GM23248 (cell line): ENCODE measurements at regions not wholly inside any gene's neighbourhood (a gene's known extent, or its start where the extent isn't known, plus 50 kb on each side); places are given as distances from the start of the nearest gene placed in this dataset.

Experiments used
- DNase-seq: peaks from one replicate; pipeline ENCODE4 v3.0.0-alpha.2; 2015
- H2AFZ ChIP-seq: fragments of 200-600 bp; sonication (generic); 2 replicates; pipeline ENCODE4 v1.6.1; 2016; ENCODE audit warnings: antibody characterized with exemption
- H3F3A ChIP-seq: fragments of 200-600 bp; sonication (generic); 2 replicates; pipeline ENCODE4 v1.6.1; 2016; ENCODE audit warnings: mild to moderate bottlenecking, antibody characterized with exemption, mixed run types; ENCODE audit not compliant: insufficient read depth
- H3K27ac ChIP-seq: fragments of 200-600 bp; sonication (generic); 2 replicates; pipeline ENCODE4 v1.5.1; 2016; ENCODE audit warnings: mild to moderate bottlenecking
- H3K27me3 ChIP-seq: fragments of 200-600 bp; sonication (generic); replicated peaks from 2 replicates; pipeline ENCODE4 v1.6.1; 2016; ENCODE audit warnings: mild to moderate bottlenecking; ENCODE audit not compliant: insufficient read depth
- H3K36me3 ChIP-seq: fragments of 200-600 bp; sonication (generic); 2 replicates; pipeline ENCODE4 v1.6.1; 2016; ENCODE audit warnings: low read depth, mild to moderate bottlenecking
- H3K4me1 ChIP-seq: fragments of 200-600 bp; sonication (generic); 2 replicates; pipeline ENCODE4 v1.6.1; 2016; ENCODE audit warnings: mild to moderate bottlenecking; ENCODE audit not compliant: insufficient read depth
- H3K4me2 ChIP-seq: fragments of 200-600 bp; sonication (generic); one replicate; pipeline ENCODE4 v1.6.1; 2016; ENCODE audit warnings: mild to moderate bottlenecking; ENCODE audit not compliant: unreplicated experiment
- H3K4me3 ChIP-seq: fragments of 200-600 bp; sonication (generic); 2 replicates; pipeline ENCODE4 v1.5.1; 2016; ENCODE audit warnings: mild to moderate bottlenecking
- H3K79me2 ChIP-seq: fragments of 200-600 bp; sonication (generic); 2 replicates; pipeline ENCODE4 v1.6.1; 2016; ENCODE audit warnings: mild to moderate bottlenecking; ENCODE audit not compliant: insufficient read depth
- H3K9ac ChIP-seq: fragments of 200-600 bp; sonication (generic); 2 replicates; pipeline ENCODE4 v1.6.1; 2016; ENCODE audit warnings: mild to moderate bottlenecking
- H3K9me2 ChIP-seq: fragments of 200-600 bp; sonication (generic); 2 replicates; pipeline ENCODE4 v1.6.1; 2016; ENCODE audit warnings: mixed run types, mild to moderate bottlenecking, moderate library complexity; ENCODE audit not compliant: insufficient read depth
- H3K9me3 ChIP-seq: fragments of 200-600 bp; sonication (generic); one replicate; pipeline ENCODE4 v1.6.1; 2017; ENCODE audit warnings: low read depth
- H4K20me1 ChIP-seq: fragments of 200-600 bp; sonication (generic); 2 replicates; pipeline ENCODE4 v1.6.0; 2016; ENCODE audit not compliant: insufficient read depth
- EZH2 ChIP-seq: fragments of 200-600 bp; sonication (generic); IDR thresholded peaks from 2 replicates; pipeline ENCODE4 v1.6.1; 2018; ENCODE audit warnings: antibody characterized with exemption, mild to moderate bottlenecking; ENCODE audit not compliant: insufficient read depth, poor library complexity, severe bottlenecking
- EZH2phosphoT487 ChIP-seq: fragments of 200-600 bp; sonication (generic); IDR thresholded peaks from 2 replicates; pipeline ENCODE4 v1.6.1; 2018; ENCODE audit warnings: antibody characterized with exemption, moderate library complexity, mild to moderate bottlenecking, low read depth; ENCODE audit not compliant: insufficient read depth
- WGBS, 2 experiments: methylation state at CpG; one replicate each; pipeline ENCODE4 v1.1.6; 2015 to 2017; ENCODE audit warnings: low lambda C conversion rate in 2 of 2, low coverage in 1 of 2; ENCODE audit errors: missing lambda C conversion rate in 2 of 2; 5-methylcytosine and 5-hydroxymethylcytosine counted together
- in situ Hi-C: fragments of 300-500 bp; cut with MboI; formaldehyde crosslinking; loops from 2 replicates; pipeline ENCODE4 v1.15.0; 2020

DNA sequence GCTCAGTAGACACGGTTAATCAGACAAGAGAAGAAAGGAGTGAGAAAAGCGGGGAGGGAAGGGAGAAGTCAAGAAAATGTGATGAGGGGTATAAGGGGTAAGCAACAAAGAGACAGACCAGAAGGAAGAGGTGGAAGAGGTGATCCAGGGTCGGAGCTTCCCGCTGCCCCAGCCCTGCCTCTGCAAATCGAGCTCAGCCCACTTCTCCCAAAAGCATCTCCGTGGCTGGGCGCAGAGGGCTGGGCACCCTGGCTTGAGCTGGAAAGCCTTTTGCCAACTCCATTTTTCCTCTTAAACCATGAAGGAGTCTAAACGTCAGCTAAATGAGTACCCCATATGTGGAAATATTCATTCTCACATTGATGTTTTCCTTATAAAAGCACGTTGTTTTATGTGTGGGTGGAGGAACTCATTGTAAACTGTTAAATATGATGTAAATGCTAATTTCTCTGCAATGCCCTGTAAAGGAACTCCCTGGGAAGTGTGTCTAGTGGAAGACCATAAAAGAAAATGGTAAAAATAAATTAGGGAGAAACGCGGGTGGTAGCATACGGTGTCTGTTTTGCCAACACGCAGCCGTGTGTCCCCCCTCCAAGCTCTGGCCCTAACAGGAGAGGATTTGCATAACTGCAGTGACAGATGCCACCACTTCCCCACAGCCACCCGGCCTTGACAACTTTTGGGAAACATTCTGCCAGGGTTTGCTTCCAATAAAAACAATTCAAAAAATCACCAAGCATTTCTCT is 55.2 kb upstream of the MAFB start:
- 39 to 45% methylated on average over 15 of the region's 15 CpGs for WGBS, 2 experiments
- in situ Hi-C loops: no loop called here

DNA sequence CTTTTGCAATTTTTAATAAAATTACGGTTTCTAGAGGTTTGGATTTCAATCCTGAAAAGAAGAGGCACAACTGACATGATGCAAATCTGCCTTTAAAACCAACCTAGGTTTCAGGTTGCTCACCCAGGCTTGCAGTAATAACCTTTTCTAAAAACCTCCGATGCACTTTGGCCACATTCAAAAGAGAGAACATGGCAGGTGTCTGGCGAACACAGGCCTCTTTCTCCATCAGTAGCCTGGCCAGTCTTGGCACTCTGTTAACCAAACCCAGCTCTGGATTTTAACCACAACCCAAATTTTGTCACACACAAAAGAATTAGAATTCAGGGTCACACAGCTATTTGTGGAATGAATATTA is 55.8 kb upstream of the MAFB start:
- WGBS, 2 experiments: 28 to 36% methylated on average over 3 of the region's 3 CpGs
- Histone ChIP-seq H3K4me3 (no peak overlapping the region), H3K36me3 (no peaks in the 10 kb centered on the region), H3K4me1 (no peaks in the 10 kb centered on the region), H3K9me2 (no peaks in the 10 kb centered on the region), H3K9ac (no peak overlapping the region), H3K79me2 (no peaks in the 10 kb centered on the region), H3K27ac (no peak overlapping the region), H3K9me3 (no peaks in the 10 kb centered on the region), H3F3A (no peaks in the 10 kb centered on the region), H3K4me2 (no peak overlapping the region), H4K20me1 (no peaks in the 10 kb centered on the region), H3K27me3 (peaks cover 10% of the 10 kb centered on the region), H2AFZ (no peak overlapping the region)
- no peak for TF ChIP-seq EZH2phosphoT487
- no peak for TF ChIP-seq EZH2
- in situ Hi-C loops: no loop called here
- DNase-seq: no peak

More for the DNA sequence above, 55.2 kb upstream of the MAFB start:
- Histone ChIP-seq H3K9me2 (no peaks in the 10 kb centered on the region), H4K20me1 (no peaks in the 10 kb centered on the region), H3F3A (no peaks in the 10 kb centered on the region), H3K9ac (no peak overlapping the region), H3K9me3 (no peaks in the 10 kb centered on the region), H3K4me3 (no peak overlapping the region), H3K36me3 (no peaks in the 10 kb centered on the region), H3K4me2 (no peak overlapping the region), H3K27me3 (peaks cover 11% of the 10 kb centered on the region), H3K79me2 (no peaks in the 10 kb centered on the region), H3K27ac (no peak overlapping the region), H3K4me1 (no peaks in the 10 kb centered on the region), H2AFZ (no peak overlapping the region)
- no peak for DNase-seq
- TF ChIP-seq EZH2 (no peak), EZH2phosphoT487 (no peak)

DNA sequence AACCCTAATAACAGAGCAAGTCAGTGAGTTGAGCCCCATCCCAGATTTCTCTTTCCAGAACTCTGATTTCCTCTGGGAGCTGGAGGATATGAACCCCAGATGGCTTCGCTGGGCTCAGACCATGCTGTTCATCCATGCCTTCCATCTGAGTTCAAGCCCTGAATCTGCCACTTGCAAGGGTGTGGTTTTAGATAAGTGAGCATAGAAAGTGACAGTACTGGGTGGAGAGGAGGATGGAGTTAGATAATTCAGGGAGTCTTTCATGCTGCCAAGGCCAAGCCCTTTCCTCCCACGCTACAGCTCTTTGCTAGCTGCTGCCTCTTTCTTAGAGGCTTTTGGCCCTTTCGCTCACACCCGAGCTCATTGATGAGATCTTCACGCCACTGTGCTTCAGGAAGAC is 57.2 kb upstream of the MAFB start:
- WGBS, 2 experiments: 52 to 66% methylated on average over 5 of the region's 5 CpGs
- H3K9me2 ChIP-seq: no peaks in the 10 kb centered on the region
- H2AFZ ChIP-seq: no peak overlapping the region

DNA sequence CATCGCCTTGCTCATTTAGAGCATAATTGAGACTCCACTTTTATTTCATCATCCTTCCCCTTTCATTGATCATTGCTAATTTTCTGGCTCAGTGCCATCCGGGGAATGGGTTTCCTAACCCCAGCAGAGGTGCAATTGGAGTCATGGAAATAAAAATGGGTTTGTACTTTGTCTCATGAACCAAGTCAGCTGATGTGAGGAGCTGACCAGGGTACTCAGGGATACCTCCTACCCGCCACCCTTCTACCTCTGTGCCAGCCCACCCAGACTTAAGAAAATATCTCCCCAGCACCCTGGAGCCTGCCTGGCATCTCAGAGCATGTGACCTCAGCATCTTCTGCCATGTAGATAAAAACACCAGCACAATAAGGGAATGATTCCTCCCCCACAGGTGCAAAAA is 59.1 kb upstream of the MAFB start:
- H3K36me3 ChIP-seq: no peaks in the 10 kb centered on the region
- no peak overlapping the region for H3K27ac ChIP-seq
- H4K20me1 ChIP-seq: no peaks in the 10 kb centered on the region
- H3K4me2 ChIP-seq: no peak overlapping the region
- no peaks in the 10 kb centered on the region for H3K79me2 ChIP-seq
- in situ Hi-C loops: no loop called here
- no peak for TF ChIP-seq EZH2
- no peak for TF ChIP-seq EZH2phosphoT487
- peaks cover 10% of the 10 kb centered on the region; the same call in 1 of the 2 replicates for H3K27me3 ChIP-seq
- H3K9me2 ChIP-seq: no peaks in the 10 kb centered on the region
- H3K4me1 ChIP-seq: no peaks in the 10 kb centered on the region
- 29 to 48% methylated on average over 3 of the region's 3 CpGs for WGBS, 2 experiments
- H3K9ac ChIP-seq: no peak overlapping the region
- H2AFZ ChIP-seq: no peak overlapping the region
- no peaks in the 10 kb centered on the region for H3F3A ChIP-seq
- no peaks in the 10 kb centered on the region for H3K9me3 ChIP-seq
- DNase-seq: no peak
- no peak overlapping the region for H3K4me3 ChIP-seq

More for the DNA sequence above, 57.2 kb upstream of the MAFB start:
- Histone ChIP-seq H3K36me3 (no peaks in the 10 kb centered on the region), H3K9ac (no peak overlapping the region), H3K4me2 (no peak overlapping the region), H3K79me2 (no peaks in the 10 kb centered on the region), H3K9me3 (no peaks in the 10 kb centered on the region), H3K27me3 (peaks cover 10% of the 10 kb centered on the region), H4K20me1 (no peaks in the 10 kb centered on the region), H3K27ac (no peak overlapping the region), H3K4me3 (no peak overlapping the region), H3K4me1 (no peaks in the 10 kb centered on the region), H3F3A (no peaks in the 10 kb centered on the region)
- no peak for DNase-seq
- no peak for TF ChIP-seq EZH2phosphoT487
- TF ChIP-seq EZH2: no peak
- in situ Hi-C loops: no loop called here
